ENCODE measurements at regions not wholly inside any gene's neighbourhood (a gene's known extent, or its start where the extent isn't known, plus 50 kb on each side); places are given as distances from the start of the nearest gene placed in this dataset.

- no peak for FAIRE-seq
- peak; percentile 35 for DNase-seq (ENCODE audit: low read depth)
- H3K4me3 ChIP-seq (ENCODE audit: low read depth, low read length): no peak overlapping the region
- no peaks in the 10 kb centered on the region for H3K27me3 ChIP-seq (ENCODE audit: control insufficient read depth, insufficient read depth, low read length)
- no peaks in the 10 kb centered on the region for H3K36me3 ChIP-seq (ENCODE audit: control insufficient read depth, insufficient read depth, low read length)
- TF ChIP-seq, protein P1, sequence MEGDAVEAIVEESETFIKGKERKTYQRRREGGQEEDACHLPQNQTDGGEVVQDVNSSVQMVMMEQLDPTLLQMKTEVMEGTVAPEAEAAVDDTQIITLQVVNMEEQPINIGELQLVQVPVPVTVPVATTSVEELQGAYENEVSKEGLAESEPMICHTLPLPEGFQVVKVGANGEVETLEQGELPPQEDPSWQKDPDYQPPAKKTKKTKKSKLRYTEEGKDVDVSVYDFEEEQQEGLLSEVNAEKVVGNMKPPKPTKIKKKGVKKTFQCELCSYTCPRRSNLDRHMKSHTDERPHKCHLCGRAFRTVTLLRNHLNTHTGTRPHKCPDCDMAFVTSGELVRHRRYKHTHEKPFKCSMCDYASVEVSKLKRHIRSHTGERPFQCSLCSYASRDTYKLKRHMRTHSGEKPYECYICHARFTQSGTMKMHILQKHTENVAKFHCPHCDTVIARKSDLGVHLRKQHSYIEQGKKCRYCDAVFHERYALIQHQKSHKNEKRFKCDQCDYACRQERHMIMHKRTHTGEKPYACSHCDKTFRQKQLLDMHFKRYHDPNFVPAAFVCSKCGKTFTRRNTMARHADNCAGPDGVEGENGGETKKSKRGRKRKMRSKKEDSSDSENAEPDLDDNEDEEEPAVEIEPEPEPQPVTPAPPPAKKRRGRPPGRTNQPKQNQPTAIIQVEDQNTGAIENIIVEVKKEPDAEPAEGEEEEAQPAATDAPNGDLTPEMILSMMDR (IDR thresholded peaks at IDR 0.05; ENCODE audit: insufficient read depth, low read length, severe bottlenecking): no peak
These were observed 404.8 kb downstream of the ARHGEF28 start for GRCh38 chr5:74030821-74031220.

GRCh38 chr5:74030371-74030770, 404.4 kb downstream of the ARHGEF28 start:
- TF ChIP-seq, protein P1 (IDR thresholded peaks at IDR 0.05; ENCODE audit: insufficient read depth, low read length, severe bottlenecking): no peak
- FAIRE-seq: no peak
- H3K27me3 ChIP-seq (ENCODE audit: control insufficient read depth, insufficient read depth, low read length): no peaks in the 10 kb centered on the region

GRCh38 chr5:74028976-74029375, 403.0 kb downstream of the ARHGEF28 start:
- Histone ChIP-seq H3K36me3 (ENCODE audit: control insufficient read depth, insufficient read depth, low read length) (no peaks in the 10 kb centered on the region), H3K4me3 (ENCODE audit: low read depth, low read length) (no peak overlapping the region), H3K27me3 (ENCODE audit: control insufficient read depth, insufficient read depth, low read length) (no peaks in the 10 kb centered on the region)
- FAIRE-seq (no peak), DNase-seq (ENCODE audit: low read depth) (no peak)
- TF ChIP-seq, protein P1 (IDR thresholded peaks at IDR 0.05; ENCODE audit: insufficient read depth, low read length, severe bottlenecking): no peak

More at GRCh38 chr5:74030371-74030770, 404.4 kb downstream of the ARHGEF28 start:
- no peak for DNase-seq (ENCODE audit: low read depth)
- Histone ChIP-seq H3K4me3 (ENCODE audit: low read depth, low read length) (no peak overlapping the region), H3K36me3 (ENCODE audit: control insufficient read depth, insufficient read depth, low read length) (no peaks in the 10 kb centered on the region)

DNA sequence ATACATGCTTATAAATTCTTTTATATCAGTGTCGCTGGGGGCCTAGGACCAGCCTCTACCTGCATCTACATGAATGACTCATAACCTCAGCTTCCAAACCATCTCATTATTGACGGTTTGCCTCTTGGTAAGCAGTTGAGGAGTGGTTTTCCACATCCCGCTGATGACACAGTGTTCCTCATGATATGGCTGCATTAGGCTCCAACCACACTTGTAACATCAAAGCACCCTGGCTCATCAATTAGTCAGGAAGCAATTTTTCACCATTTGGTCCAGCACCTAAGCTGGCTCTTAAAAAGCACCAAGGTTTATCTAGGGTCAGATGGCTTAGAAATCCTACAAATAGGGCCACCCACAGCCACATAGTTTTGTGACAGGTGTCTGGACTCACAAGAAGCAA, 402.4 kb downstream of the ARHGEF28 start:
- FAIRE-seq (no peak), DNase-seq (ENCODE audit: low read depth) (peak; percentile 99)
- Histone ChIP-seq H3K27me3 (ENCODE audit: control insufficient read depth, insufficient read depth, low read length) (no peaks in the 10 kb centered on the region), H3K36me3 (ENCODE audit: control insufficient read depth, insufficient read depth, low read length) (no peaks in the 10 kb centered on the region), H3K4me3 (ENCODE audit: low read depth, low read length) (no peak overlapping the region)
- TF ChIP-seq, protein P1 (IDR thresholded peaks at IDR 0.05; ENCODE audit: insufficient read depth, low read length, severe bottlenecking): no peak

DNA sequence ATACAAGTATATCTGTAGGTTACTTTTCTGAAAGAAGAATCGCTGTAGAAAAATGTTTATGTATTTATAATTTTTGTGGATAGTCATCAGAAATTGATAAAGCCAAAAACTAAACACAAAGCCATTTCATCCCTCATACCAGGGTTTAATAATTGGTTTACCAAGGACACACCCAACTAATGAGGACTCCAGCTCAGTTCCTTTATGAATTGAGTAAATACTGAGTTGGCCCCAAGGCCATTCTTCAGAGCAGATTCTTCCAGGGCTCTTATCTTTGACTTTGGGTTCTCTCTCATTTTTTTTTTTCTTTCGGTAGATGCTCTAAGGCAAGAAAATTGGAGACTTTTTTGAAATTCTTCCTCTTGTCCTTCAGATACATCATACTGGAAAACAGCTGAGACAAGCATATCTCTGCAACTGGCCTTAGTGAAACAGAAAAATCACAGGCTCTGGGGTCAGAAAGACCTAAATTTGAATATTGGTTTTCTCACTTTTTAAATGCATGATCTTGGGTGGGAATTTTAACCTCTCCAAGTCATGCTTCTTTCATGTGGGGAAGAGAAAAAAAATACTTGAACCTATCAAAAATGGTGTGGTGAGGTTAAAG, 401.8 kb downstream of the ARHGEF28 start:
- H3K4me3 ChIP-seq (ENCODE audit: low read depth, low read length): no peak overlapping the region
- peak; percentile 39 for DNase-seq (ENCODE audit: low read depth)
- FAIRE-seq: no peak
- TF ChIP-seq, protein P1 (IDR thresholded peaks at IDR 0.05; ENCODE audit: insufficient read depth, low read length, severe bottlenecking): no peak
- no peaks in the 10 kb centered on the region for H3K27me3 ChIP-seq (ENCODE audit: control insufficient read depth, insufficient read depth, low read length)
- H3K36me3 ChIP-seq (ENCODE audit: control insufficient read depth, insufficient read depth, low read length): no peaks in the 10 kb centered on the region

DNA sequence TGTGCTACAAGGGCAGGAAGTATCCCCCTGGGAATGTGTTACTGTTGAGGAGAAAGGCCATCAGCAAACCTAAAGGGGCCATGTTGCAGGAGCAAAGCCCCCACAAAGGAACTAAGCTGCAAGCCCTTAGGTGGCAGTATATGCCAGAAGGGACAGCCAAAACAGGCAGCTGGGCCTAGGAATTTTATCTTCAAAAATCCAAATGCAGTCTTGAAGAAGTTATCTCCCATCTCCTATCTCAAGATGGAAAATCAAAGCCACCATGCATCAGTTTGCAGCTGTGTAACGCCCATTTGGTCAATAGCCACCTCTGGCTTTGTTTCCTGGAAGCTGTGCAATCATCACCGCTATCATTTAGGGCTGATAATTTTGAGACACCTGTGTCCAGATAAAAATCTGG, 400.3 kb downstream of the ARHGEF28 start:
- DNase-seq (ENCODE audit: low read depth): no peak

More for the DNA sequence above, 400.3 kb downstream of the ARHGEF28 start:
- TF ChIP-seq, protein P1 (IDR thresholded peaks at IDR 0.05; ENCODE audit: insufficient read depth, low read length, severe bottlenecking): no peak
- FAIRE-seq: peak; percentile 47
- Histone ChIP-seq H3K4me3 (ENCODE audit: low read depth, low read length) (no peak overlapping the region), H3K27me3 (ENCODE audit: control insufficient read depth, insufficient read depth, low read length) (no peaks in the 10 kb centered on the region), H3K36me3 (ENCODE audit: control insufficient read depth, insufficient read depth, low read length) (no peaks in the 10 kb centered on the region)

Data from bronchial epithelial cell (primary cell).